Parathyroid adenoma (tissue), 2 donors: ENCODE measurements at regions not wholly inside any gene's neighbourhood (a gene's known extent, or its start where the extent isn't known, plus 50 kb on each side); places are given as distances from the start of the nearest gene placed in this dataset.

ENCODE experiments used
- H2AFZ ChIP-seq: fragments of 300-600 bp; sonication (generic); one replicate; pipeline ENCODE4 v1.7.0; 2017; ENCODE audit warnings: antibody characterized with exemption, mild to moderate bottlenecking
- H3K27ac ChIP-seq: fragments of 300-600 bp; sonication (generic); one replicate; pipeline ENCODE4 v1.7.0; 2017
- H3K27me3 ChIP-seq: fragments of 300-600 bp; sonication (generic); one replicate; pipeline ENCODE4 v1.7.0; 2017; ENCODE audit warnings: low read length; ENCODE audit not compliant: control insufficient read depth, insufficient read depth
- H3K36me3 ChIP-seq: fragments of 300-600 bp; sonication (generic); one replicate; pipeline ENCODE4 v1.7.0; 2017; ENCODE audit warnings: low read length; ENCODE audit not compliant: control insufficient read depth, insufficient read depth
- H3K4me1 ChIP-seq: fragments of 300-600 bp; sonication (generic); one replicate; pipeline ENCODE4 v1.7.0; 2017; ENCODE audit warnings: control low read depth
- H3K4me2 ChIP-seq: fragments of 300-600 bp; sonication (generic); one replicate; pipeline ENCODE4 v1.7.0; 2017; ENCODE audit warnings: low read length
- H3K4me3 ChIP-seq: fragments of 300-600 bp; sonication (generic); one replicate; pipeline ENCODE4 v1.7.0; 2017; ENCODE audit warnings: low read depth, low read length
- H3K79me2 ChIP-seq: fragments of 300-600 bp; sonication (generic); one replicate; pipeline ENCODE4 v1.7.0; 2017; ENCODE audit warnings: control low read depth
- H3K9ac ChIP-seq: fragments of 300-600 bp; sonication (generic); one replicate; pipeline ENCODE4 v1.7.0; 2017; ENCODE audit warnings: mild to moderate bottlenecking
- H3K9me3 ChIP-seq: fragments of 300-600 bp; sonication (generic); one replicate; pipeline ENCODE4 v1.7.0; 2017; ENCODE audit warnings: low read length; ENCODE audit not compliant: control insufficient read depth
- CTCF ChIP-seq: fragments of 300-600 bp; sonication (generic); IDR thresholded peaks from one replicate; pipeline ENCODE4 v1.7.0; 2017; ENCODE audit warnings: antibody characterized with exemption, mild to moderate bottlenecking
- donor health status: primary hyperparathyroidism.

- Histone ChIP-seq H3K36me3 (no peaks in the 10 kb centered on the region), H3K4me1 (no peaks in the 10 kb centered on the region), H3K79me2 (no peaks in the 10 kb centered on the region), H3K27me3 (no peaks in the 10 kb centered on the region), H3K4me2 (no peak overlapping the region), H3K4me3 (no peak overlapping the region), H3K27ac (no peak overlapping the region), H3K9ac (no peak overlapping the region), H2AFZ (no peak overlapping the region), H3K9me3 (no peaks in the 10 kb centered on the region)
- peak; percentile 64 for TF ChIP-seq CTCF
These were observed 467.5 kb downstream of the PTPRU start for GRCh38 chr1:29703596-29704370.

- H2AFZ ChIP-seq = no peak overlapping the region
- no peaks in the 10 kb centered on the region for H3K4me1 ChIP-seq
- no peak overlapping the region for H3K4me2 ChIP-seq
- H3K79me2 ChIP-seq = no peaks in the 10 kb centered on the region
- no peak overlapping the region for H3K4me3 ChIP-seq
- no peak overlapping the region for H3K9ac ChIP-seq
- H3K36me3 ChIP-seq = no peaks in the 10 kb centered on the region
- H3K9me3 ChIP-seq = no peaks in the 10 kb centered on the region
- H3K27me3 ChIP-seq = no peaks in the 10 kb centered on the region
- no peak for TF ChIP-seq CTCF
- H3K27ac ChIP-seq = no peak overlapping the region
These were observed 464.2 kb downstream of the PTPRU start for GRCh38 chr1:29700491-29700890.

- no peaks in the 10 kb centered on the region for H3K4me1 ChIP-seq
- H3K27me3 ChIP-seq = no peaks in the 10 kb centered on the region
- no peaks in the 10 kb centered on the region for H3K79me2 ChIP-seq
- no peak overlapping the region for H3K9ac ChIP-seq
- TF ChIP-seq CTCF = no peak
- no peaks in the 10 kb centered on the region for H3K9me3 ChIP-seq
- H3K36me3 ChIP-seq = no peaks in the 10 kb centered on the region
- no peak overlapping the region for H2AFZ ChIP-seq
- H3K4me2 ChIP-seq = no peak overlapping the region
- no peak overlapping the region for H3K27ac ChIP-seq
- H3K4me3 ChIP-seq = no peak overlapping the region
These were observed 462.3 kb downstream of the PTPRU start for GRCh38 chr1:29698626-29699025.

- Histone ChIP-seq H3K79me2 (no peaks in the 10 kb centered on the region), H3K9ac (no peak overlapping the region), H3K36me3 (no peaks in the 10 kb centered on the region), H3K4me3 (no peak overlapping the region), H3K4me2 (no peak overlapping the region), H2AFZ (no peak overlapping the region), H3K4me1 (no peaks in the 10 kb centered on the region), H3K27ac (no peak overlapping the region), H3K9me3 (no peaks in the 10 kb centered on the region), H3K27me3 (no peaks in the 10 kb centered on the region)
- TF ChIP-seq CTCF = peak; percentile 12
These were observed 461.7 kb downstream of the PTPRU start for GRCh38 chr1:29698033-29698432.

- H3K9ac ChIP-seq = no peak overlapping the region
- H2AFZ ChIP-seq = no peak overlapping the region
- H3K36me3 ChIP-seq = no peaks in the 10 kb centered on the region
- H3K27ac ChIP-seq = no peak overlapping the region
- no peaks in the 10 kb centered on the region for H3K27me3 ChIP-seq
- H3K4me1 ChIP-seq = no peaks in the 10 kb centered on the region
- H3K4me3 ChIP-seq = no peak overlapping the region
- no peaks in the 10 kb centered on the region for H3K79me2 ChIP-seq
- H3K9me3 ChIP-seq = no peaks in the 10 kb centered on the region
- no peak for TF ChIP-seq CTCF
- H3K4me2 ChIP-seq = no peak overlapping the region
These were observed 461.1 kb downstream of the PTPRU start for GRCh38 chr1:29697391-29697780.
